ENCODE measurements at regions not wholly inside any gene's neighbourhood (a gene's known extent, or its start where the extent isn't known, plus 50 kb on each side); places are given as distances from the start of the nearest gene placed in this dataset.

DNA sequence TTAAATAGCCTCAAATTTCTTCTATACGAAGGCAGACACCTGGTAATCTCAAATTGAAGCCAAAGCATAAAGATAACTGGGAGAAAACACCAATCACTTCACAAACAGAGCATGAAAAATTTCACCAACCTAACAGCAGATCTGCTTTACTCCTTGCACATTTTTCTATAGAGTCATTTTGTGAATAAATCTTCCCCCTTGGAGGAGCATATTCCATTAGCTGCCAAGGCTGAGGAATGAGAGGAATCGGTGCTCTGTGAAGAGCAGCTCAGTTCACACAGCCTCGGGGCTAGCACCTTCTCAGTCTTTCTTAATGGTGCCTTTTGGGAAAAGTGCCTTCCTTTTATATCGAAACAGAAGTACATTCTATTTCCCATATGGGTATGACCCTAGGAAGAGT, 1313.7 kb upstream of the NRXN1 start:
- H4K20me1 ChIP-seq (ENCODE audit: control insufficient read depth, extremely low read depth, insufficient read depth, low read length), result no peaks in the 10 kb centered on the region
- TF ChIP-seq CTCF (optimal IDR thresholded peaks at IDR 0.05 in 1 of 3, IDR thresholded peaks at IDR 0.05 in 1 of 3, conservative IDR thresholded peaks at IDR 0.05 in 1 of 3; ENCODE audit: extremely low read depth in 1 of 3, insufficient read depth in 2 of 3, low read length in 3 of 3), result no peak
- TF ChIP-seq EZH2 (IDR thresholded peaks at IDR 0.05; ENCODE audit: low read length), result no peak
- no peak for DNase-seq (ENCODE audit: low read depth, low spot score)
- no peaks in the 10 kb centered on the region for H3K4me1 ChIP-seq (ENCODE audit: control insufficient read depth, extremely low read depth, insufficient read depth, low read length)
- H3K36me3 ChIP-seq (ENCODE audit: control insufficient read depth in 2 of 2, extremely low read depth in 1 of 2, insufficient read depth in 2 of 2, low read length in 2 of 2), result no peaks in the 10 kb centered on the region
- no peaks in the 10 kb centered on the region for H3K9me3 ChIP-seq (ENCODE audit: control insufficient read depth, low read depth, low read length)
- no peak overlapping the region for H3K4me3 ChIP-seq (ENCODE audit: control insufficient read depth in 2 of 3, extremely low read depth in 1 of 3, insufficient read depth in 2 of 3, low read depth in 1 of 3, low read length in 3 of 3)
- no peak overlapping the region for H3K4me2 ChIP-seq (ENCODE audit: control insufficient read depth, extremely low read depth, insufficient read depth, low read depth, low read length)
- H2AFZ ChIP-seq (ENCODE audit: control insufficient read depth, low read length), result no peak overlapping the region
- dilution Hi-C loops (cut with MboI; ENCODE audit: extremely low pct_ligation_motif_present, low sequenced_read_pairs), result no loop called here
- no peaks in the 10 kb centered on the region for H3K79me2 ChIP-seq (ENCODE audit: control insufficient read depth, insufficient read depth, low read length)
- no peak overlapping the region for H3K9ac ChIP-seq (ENCODE audit: control insufficient read depth, extremely low read depth, insufficient read depth, low read length)
- no peak for FAIRE-seq
- no peaks in the 10 kb centered on the region for H3K27me3 ChIP-seq (ENCODE audit: control insufficient read depth, extremely low read depth, insufficient read depth, low read length)
- no peak overlapping the region for H3K27ac ChIP-seq (ENCODE audit: control insufficient read depth, insufficient read depth, low read length)
- no peaks in the 10 kb centered on the region for H3K9me1 ChIP-seq (ENCODE audit: control insufficient read depth, extremely low read depth, insufficient read depth, low read length)

DNA sequence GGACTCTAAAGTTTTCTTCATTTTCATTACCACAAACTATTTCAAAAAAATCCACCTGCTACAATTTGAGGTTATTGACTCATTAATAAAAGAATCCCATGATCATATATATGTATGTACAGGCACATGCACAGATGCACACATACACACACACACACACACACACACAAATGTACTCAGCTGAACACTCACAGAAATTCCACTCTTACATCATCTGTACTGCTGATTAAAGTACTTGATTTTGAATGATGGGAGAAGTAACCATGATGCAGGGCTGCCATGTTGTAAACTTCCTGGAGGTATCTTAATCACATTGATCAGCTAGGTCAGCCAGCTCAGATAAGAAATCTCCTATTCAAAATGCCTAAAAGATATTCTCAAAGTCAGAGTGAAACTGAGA, 1313.2 kb upstream of the NRXN1 start:
- H4K20me1 ChIP-seq (ENCODE audit: control insufficient read depth, extremely low read depth, insufficient read depth, low read length), result no peaks in the 10 kb centered on the region
- no peak overlapping the region for H3K4me2 ChIP-seq (ENCODE audit: control insufficient read depth, extremely low read depth, insufficient read depth, low read depth, low read length)
- no peaks in the 10 kb centered on the region for H3K4me1 ChIP-seq (ENCODE audit: control insufficient read depth, extremely low read depth, insufficient read depth, low read length)
- no peaks in the 10 kb centered on the region for H3K9me3 ChIP-seq (ENCODE audit: control insufficient read depth, low read depth, low read length)
- no peak overlapping the region for H2AFZ ChIP-seq (ENCODE audit: control insufficient read depth, low read length)
- H3K9me1 ChIP-seq (ENCODE audit: control insufficient read depth, extremely low read depth, insufficient read depth, low read length), result no peaks in the 10 kb centered on the region
- no peak overlapping the region for H3K9ac ChIP-seq (ENCODE audit: control insufficient read depth, extremely low read depth, insufficient read depth, low read length)
- H3K27me3 ChIP-seq (ENCODE audit: control insufficient read depth, extremely low read depth, insufficient read depth, low read length), result no peaks in the 10 kb centered on the region
- DNase-seq (ENCODE audit: low read depth, low spot score) (no peak), FAIRE-seq (no peak)
- no peaks in the 10 kb centered on the region for H3K79me2 ChIP-seq (ENCODE audit: control insufficient read depth, insufficient read depth, low read length)
- dilution Hi-C loops (cut with MboI; ENCODE audit: extremely low pct_ligation_motif_present, low sequenced_read_pairs), result no loop called here
- no peaks in the 10 kb centered on the region for H3K36me3 ChIP-seq (ENCODE audit: control insufficient read depth in 2 of 2, extremely low read depth in 1 of 2, insufficient read depth in 2 of 2, low read length in 2 of 2)
- no peak overlapping the region for H3K27ac ChIP-seq (ENCODE audit: control insufficient read depth, insufficient read depth, low read length)
- TF ChIP-seq EZH2 (IDR thresholded peaks at IDR 0.05; ENCODE audit: low read length) (no peak), CTCF (optimal IDR thresholded peaks at IDR 0.05 in 1 of 3, IDR thresholded peaks at IDR 0.05 in 1 of 3, conservative IDR thresholded peaks at IDR 0.05 in 1 of 3; ENCODE audit: extremely low read depth in 1 of 3, insufficient read depth in 2 of 3, low read length in 3 of 3) (no peak)
- no peak overlapping the region for H3K4me3 ChIP-seq (ENCODE audit: control insufficient read depth in 2 of 3, extremely low read depth in 1 of 3, insufficient read depth in 2 of 3, low read depth in 1 of 3, low read length in 3 of 3)
